GM19328 (cell line): ENCODE measurements at regions not wholly inside any gene's neighbourhood (a gene's known extent, or its start where the extent isn't known, plus 50 kb on each side); places are given as distances from the start of the nearest gene placed in this dataset.
"Not testable (repeated sequence)": the region's sequence is repeated elsewhere in the genome, so short reads cannot be mapped to it uniquely, and the experiment has no call there.

Source experiments
- ATAC-seq: cut with Tn5 transposase; IDR thresholded peaks from one replicate; pipeline ENCODE4 v1.9.1; 2021; ENCODE audit warnings: mild to moderate bottlenecking, moderate library complexity; ENCODE audit not compliant: unreplicated experiment

- ATAC-seq, result no peak
Measured at GRCh38 chr3:177610686-177611633, 413.7 kb upstream of the TBL1XR1 start.

GRCh38 chr3:177611752-177612334, 414.6 kb upstream of the TBL1XR1 start:
- ATAC-seq, result no peak

DNA sequence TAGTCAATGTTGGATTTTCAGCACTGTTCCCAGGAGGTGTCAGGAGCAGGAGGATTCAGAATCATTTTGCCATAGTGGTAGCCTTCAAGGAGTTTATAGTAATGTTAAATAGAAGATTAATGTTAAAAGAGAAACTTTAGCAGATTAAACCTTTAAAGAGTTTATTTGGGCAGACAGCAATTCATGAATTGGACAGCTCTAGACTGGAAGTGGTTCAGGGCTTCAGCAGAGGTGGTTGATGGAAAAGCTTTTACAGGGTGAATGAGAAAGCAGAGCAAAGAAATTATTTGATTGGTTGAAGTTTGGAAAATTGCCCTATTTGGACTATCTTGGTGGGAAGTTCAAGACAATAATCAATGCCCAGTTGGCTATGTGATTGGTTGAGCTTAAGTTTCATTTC, 416.6 kb upstream of the TBL1XR1 start:
- ATAC-seq, result no peak

- no peak for ATAC-seq
Measured at GRCh38 chr3:177615015-177615414, 417.7 kb upstream of the TBL1XR1 start.

DNA sequence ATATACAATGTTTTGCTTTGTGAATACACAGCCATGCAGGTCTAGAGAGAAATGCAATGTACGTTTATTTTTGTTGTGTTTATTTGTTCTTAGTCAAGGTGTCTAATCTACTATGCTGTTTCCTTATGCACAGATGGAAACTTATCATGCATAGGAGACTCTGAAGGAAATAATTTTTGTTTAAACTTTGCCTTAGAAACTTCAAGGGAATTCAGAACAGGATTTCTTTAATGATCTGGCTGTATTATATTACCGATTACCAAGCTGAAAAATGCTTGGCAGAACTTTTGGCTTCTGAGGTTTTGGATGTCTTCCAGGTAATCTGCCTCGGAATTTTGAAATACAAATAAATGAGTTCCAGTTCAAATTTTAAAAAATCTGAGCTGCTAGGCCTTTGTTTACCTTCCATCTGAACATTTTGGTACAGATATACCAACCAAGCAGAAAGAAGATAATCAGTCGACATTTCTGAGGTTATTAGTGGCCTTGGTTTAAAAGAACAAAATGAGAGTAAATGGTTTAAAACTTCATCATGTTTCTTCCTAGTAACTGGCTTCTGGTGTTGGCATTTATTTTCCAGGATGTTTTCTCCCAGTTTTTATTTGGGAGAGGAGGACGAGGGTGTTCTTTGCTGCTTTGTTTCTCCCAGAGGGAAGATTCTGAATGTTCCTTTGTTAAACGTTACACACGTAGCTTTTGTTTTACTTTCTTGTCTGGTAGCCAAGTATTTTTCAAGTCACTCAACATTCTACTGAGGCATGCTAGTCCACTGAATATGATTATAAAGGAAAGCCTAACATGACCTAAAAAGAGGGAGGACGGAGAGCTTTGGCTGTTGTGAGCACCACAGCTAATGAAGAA, 421.8 kb upstream of the TBL1XR1 start:
- ATAC-seq, result no peak

DNA sequence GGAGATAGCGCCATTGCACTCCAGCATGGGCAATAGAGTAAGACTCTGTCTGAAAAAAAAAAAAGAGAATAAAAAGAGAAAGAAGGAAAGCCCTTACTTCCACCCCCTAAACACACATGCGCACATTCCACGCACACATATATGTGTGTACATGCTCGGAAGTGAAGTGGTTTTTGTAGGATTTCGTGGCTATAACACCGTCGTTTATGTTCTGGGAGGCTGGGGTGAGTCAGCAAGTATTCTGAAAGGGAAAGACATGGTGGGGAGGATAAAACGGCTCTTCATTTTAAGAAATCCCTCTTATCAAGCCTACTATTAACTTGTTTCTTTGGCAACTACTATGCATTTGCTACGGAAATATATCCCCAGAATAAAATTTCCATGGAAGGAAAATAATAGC, 422.8 kb upstream of the TBL1XR1 start:
- no peak for ATAC-seq

DNA sequence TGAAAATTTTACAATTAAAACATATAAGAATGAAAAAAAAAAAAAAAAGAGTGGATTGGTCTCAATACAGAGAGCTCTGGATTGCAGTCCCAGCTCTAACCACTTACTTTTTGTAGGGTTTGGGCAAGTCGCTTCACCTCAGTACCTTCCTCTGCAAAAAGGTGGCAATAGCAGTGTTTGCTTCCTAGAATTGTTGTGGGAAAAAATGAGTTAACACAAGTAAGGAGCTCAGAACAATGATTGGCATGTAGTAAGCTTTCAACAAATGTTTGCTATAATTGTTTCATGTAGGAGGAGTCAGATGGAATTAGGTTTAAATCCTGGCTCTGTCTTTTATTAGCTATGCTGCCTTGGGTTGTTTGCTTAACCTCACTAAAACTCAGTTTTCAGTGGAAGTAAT, 425.2 kb upstream of the TBL1XR1 start:
- ATAC-seq, result no peak

DNA sequence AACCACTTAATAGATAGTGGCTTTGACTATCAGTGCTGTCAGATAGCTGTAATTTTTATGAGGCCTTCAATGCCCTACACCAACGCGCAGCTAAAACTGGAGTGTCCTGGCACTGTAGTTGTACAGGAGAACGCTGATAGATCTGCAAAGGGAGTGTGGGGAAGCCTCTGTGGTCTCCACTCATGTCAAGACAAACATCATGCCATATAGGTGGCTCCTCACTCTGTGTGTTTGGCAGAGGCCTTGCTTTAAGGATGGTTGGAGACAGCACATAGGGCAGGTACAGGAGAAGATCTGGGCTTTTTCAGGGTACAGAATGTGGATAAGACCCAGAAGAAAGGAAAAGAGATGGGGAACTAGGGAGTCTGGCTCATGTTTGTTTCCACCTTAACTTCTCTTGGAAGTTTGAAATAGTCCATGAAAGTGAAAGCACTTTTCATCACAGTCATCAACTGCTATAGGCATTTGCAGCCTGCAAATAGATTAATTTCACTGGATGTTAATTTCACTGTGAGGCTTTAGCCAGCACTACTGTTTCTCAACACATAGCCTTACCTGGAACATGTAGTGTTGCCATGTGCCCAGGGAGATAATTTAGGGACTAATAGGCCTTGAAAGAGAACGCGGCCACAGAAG, 425.8 kb upstream of the TBL1XR1 start:
- ATAC-seq, result no peak

GRCh38 chr3:177624528-177625495, 427.5 kb upstream of the TBL1XR1 start:
- no peak for ATAC-seq

DNA sequence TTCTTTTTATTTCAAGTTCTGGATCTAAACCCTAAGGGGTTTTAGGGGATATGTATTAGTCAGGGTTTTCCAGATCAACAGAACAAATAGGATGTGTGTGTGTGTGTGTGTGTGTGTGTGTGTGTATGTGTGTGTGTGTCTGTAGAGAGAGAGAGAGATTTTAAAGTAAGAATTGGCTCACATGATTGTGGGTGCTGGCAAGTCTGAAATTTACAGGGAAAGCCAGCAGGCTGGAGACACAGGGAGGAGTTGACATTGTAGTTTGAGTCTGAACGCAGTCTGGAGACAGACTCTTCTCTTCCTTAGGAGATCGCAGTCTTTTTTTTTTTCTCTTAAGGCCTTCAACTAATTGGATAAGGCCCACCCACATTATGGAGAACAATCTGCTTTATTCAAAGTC, 428.8 kb upstream of the TBL1XR1 start:
- ATAC-seq, result no peak

GRCh38 chr3:177628095-177628719, 430.9 kb upstream of the TBL1XR1 start:
- ATAC-seq, result not testable (repeated sequence)

DNA sequence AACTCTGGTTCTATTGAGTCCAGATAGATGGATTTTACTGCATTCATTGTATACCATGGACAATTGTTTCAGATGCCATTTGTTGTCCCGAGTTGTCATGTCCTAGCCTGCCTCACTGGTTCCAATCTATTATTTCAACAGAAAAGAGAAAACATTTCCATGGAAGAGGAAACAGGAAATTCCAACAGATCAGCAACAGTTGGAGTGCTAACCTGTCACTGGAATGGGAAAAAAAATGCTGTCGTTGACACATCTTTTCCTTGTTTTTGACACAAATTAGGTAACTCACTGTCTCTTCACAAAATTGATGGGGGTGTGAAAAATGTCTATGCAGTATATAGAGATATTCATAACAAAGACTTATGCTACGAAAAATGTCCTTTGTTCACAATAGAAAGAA, 432.0 kb upstream of the TBL1XR1 start:
- ATAC-seq, result no peak

DNA sequence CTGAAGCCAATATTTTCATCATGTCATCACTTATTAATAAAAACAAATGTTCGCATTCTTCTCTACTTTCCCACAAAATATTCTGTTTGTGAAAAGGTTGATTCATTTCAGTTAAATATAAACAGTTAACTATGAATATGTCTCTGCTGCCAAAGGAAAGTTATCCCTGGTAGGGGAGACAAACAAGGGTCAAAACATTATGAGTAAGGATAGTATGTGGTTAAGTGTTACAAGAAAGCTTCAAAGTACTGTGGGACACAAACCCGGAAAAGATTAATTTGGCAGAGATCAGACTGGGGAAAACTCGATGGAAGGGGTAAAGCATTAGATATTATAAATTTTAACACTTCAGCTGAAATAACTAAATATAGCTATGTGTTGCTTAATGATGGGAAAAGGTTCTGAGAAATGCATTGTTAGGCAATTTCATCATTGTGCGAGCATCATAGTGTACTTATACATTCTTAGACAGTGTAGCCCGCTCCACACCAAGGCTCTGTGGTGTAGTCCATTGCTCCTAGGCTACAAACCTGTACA, 436.5 kb upstream of the TBL1XR1 start:
- no peak for ATAC-seq

DNA sequence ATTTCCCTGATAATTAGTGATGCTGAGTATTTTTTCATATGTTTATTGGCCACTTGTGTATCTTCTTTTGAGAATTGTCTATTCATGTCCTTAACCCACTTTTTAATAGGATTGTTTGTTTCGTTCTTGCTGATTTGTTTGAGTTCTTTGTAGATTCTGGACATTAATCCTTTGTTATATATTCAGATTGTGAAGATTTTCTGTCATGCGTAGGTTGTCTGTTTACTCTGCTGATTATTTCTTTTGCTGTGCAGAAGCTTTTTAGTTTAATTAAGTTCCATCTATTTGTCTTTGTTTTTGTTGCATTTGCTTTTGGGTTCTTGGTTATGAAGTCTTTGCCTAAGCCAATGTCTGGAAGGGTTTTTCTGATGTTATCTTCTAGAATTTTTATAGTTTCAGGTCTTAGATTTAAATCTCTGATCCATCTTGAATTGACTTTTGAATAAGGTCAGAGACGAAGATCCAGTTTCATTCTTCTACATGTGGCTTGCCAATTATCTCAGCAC, 438.4 kb upstream of the TBL1XR1 start:
- ATAC-seq, result not testable (repeated sequence)

DNA sequence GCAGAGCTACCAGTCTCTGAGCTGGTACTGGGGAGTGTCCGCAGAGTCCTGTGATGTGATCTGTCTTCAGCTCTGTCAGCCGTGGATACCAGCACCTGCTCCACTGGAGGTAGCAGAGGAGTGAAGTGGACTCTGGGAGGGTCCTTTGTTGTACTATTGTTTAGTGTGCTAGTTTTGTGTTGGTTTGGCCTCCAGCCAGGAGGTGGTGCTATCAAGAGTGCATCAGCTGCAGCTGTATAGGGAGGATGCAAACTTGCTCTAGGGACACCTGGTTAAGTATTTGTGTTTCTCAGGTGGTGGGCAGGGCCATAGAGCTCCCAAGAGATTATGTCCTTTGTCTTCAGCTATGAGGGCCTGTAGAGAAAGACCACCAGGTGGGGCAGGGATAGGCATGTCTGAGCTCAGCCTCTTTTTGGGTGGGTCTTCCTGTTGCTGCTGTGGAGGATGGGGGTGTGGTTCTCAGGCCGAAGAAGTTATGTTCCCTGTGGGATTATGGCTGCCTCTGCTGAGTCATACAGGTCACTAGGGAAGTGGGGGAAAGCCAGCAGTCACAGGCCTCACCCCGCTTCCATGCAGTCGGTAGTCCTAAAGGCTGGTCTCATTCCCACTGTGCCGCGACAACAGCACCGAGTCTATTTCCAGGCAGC, 443.2 kb upstream of the TBL1XR1 start:
- no peak for ATAC-seq

DNA sequence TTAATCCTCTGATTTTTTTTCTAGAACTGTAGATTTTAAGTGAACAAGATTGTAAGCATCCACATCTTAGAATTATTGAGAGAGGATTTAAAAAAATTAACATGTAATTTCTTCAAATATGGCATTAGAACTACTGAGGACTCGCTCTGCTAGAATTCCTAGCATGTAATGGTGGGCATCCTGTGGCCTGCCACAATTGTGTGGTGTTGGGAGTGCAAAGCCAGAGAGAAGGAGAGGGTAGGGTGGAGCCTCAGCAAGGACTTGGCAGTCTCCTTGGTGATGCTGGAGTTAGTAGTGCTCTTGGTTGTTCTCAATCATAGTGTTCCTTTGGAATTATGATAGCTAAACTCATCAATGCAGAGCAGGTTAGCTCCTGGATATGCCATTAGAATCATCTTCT, 443.9 kb upstream of the TBL1XR1 start:
- no peak for ATAC-seq

DNA sequence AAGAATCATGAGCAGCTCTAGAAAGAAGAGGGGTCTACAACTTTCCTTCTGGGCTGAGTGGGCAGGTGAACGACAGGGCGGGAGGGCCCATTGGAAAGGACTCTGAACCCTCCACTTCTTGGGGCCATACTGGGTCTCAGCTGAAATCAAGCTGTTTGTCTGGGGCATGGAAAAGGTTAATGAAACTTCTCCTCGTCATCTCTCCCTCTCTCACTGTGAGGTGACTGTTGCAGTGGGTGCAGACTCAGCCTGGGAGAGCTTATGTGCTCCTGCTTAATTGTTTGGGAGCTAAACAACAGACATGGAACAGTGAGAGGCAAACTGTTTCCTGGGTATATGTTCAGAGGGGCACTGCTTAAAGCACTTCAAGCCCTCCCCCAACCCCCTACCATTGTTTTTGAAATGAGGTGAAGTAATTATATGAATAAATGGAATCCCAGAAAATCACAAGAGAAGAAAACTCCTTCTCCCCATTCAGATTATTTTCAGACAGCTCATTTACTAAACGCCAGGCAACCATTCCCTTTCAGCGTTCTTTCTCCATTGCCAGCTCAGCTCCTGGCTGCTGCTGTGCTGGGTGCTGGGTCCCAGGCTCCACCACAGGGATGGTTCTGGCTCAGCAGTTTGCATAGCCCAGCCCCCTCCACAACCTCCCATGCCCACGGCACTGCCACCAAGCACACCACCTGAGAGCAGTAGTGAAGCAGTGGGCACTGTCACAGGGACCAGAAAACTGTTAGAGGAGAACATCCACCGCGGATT, 444.9 kb upstream of the TBL1XR1 start:
- no peak for ATAC-seq

DNA sequence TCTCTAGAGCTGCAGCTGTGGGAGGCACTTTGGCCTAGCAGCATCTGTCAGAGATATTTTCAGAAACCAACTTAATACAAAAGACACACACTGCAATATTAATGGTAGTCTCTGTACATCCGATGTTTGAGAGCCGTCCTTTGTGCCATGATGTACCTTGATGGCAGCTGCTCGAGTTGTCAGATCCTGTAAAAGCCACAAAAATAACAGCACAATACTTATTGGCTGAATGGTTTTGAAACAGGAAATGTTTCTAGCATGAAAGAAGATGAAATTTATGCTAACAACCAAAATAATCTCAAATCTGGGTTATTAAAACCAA, 445.5 kb upstream of the TBL1XR1 start:
- ATAC-seq, result no peak
